GM18520 (cell line): ENCODE measurements at regions not wholly inside any gene's neighbourhood (a gene's known extent, or its start where the extent isn't known, plus 50 kb on each side); places are given as distances from the start of the nearest gene placed in this dataset.

Source experiments
- ATAC-seq: cut with Tn5 transposase; IDR thresholded peaks from one replicate; pipeline ENCODE4 v1.9.1; 2021; ENCODE audit not compliant: unreplicated experiment

GRCh38 chr20:40326784-40327183, 362.3 kb downstream of the MAFB start:
- no peak for ATAC-seq

GRCh38 chr20:40325006-40325568, 363.9 kb downstream of the MAFB start:
- no peak for ATAC-seq

GRCh38 chr20:40323361-40323794, 365.7 kb downstream of the MAFB start:
- ATAC-seq = no peak

GRCh38 chr20:40322941-40323340, 366.1 kb downstream of the MAFB start:
- ATAC-seq = no peak

GRCh38 chr20:40320517-40321011, 368.5 kb downstream of the MAFB start:
- no peak for ATAC-seq

- ATAC-seq = no peak
These were observed 369.1 kb downstream of the MAFB start for GRCh38 chr20:40319741-40320516.

- no peak for ATAC-seq
These were observed 370.0 kb downstream of the MAFB start for GRCh38 chr20:40319056-40319455.

- ATAC-seq = no peak
These were observed 371.8 kb downstream of the MAFB start for GRCh38 chr20:40317156-40317790.

GRCh38 chr20:40314278-40314677, 374.8 kb downstream of the MAFB start:
- no peak for ATAC-seq

- no peak for ATAC-seq
These were observed 375.3 kb downstream of the MAFB start for GRCh38 chr20:40313730-40314129.

GRCh38 chr20:40309731-40310130, 379.3 kb downstream of the MAFB start:
- no peak for ATAC-seq

GRCh38 chr20:40307997-40308396, 381.0 kb downstream of the MAFB start:
- ATAC-seq = no peak

- no peak for ATAC-seq
These were observed 381.8 kb downstream of the MAFB start for GRCh38 chr20:40307268-40307667.

- ATAC-seq = no peak
These were observed 383.7 kb downstream of the MAFB start for GRCh38 chr20:40305303-40305702.

GRCh38 chr20:40304119-40304613, 384.9 kb downstream of the MAFB start:
- no peak for ATAC-seq

- no peak for ATAC-seq
These were observed 394.3 kb downstream of the MAFB start for GRCh38 chr20:40294747-40295146.

GRCh38 chr20:40294175-40294574, 394.9 kb downstream of the MAFB start:
- ATAC-seq = no peak

GRCh38 chr20:40293740-40294139, 395.3 kb downstream of the MAFB start:
- ATAC-seq = no peak

GRCh38 chr20:40291493-40292135, 397.4 kb downstream of the MAFB start:
- no peak for ATAC-seq

GRCh38 chr20:40287683-40288082, 401.4 kb downstream of the MAFB start:
- no peak for ATAC-seq

GRCh38 chr20:40286975-40287531, 402.0 kb downstream of the MAFB start:
- no peak for ATAC-seq
